D341Med (cell line): ENCODE measurements at regions not wholly inside any gene's neighbourhood (a gene's known extent, or its start where the extent isn't known, plus 50 kb on each side); places are given as distances from the start of the nearest gene placed in this dataset.

Source experiments
- DNase-seq: peaks from one replicate; pipeline ENCODE4 v3.0.0; 2012; ENCODE audit warnings: low spot score

GRCh38 chr2:191514613-191515012 is 163.3 kb upstream of the NABP1 start:
- no peak for DNase-seq

GRCh38 chr2:191515551-191515950 is 162.4 kb upstream of the NABP1 start:
- DNase-seq = no peak

GRCh38 chr2:191516260-191516659 is 161.7 kb upstream of the NABP1 start:
- DNase-seq = no peak

GRCh38 chr2:191521608-191522208 is 156.2 kb upstream of the NABP1 start:
- no peak for DNase-seq

- DNase-seq = no peak
Observed at GRCh38 chr2:191522478-191523120, 155.3 kb upstream of the NABP1 start.

- no peak for DNase-seq
Observed at GRCh38 chr2:191526091-191526490, 151.8 kb upstream of the NABP1 start.

GRCh38 chr2:191526536-191526935 is 151.4 kb upstream of the NABP1 start:
- no peak for DNase-seq

GRCh38 chr2:191526953-191527556 is 150.9 kb upstream of the NABP1 start:
- no peak for DNase-seq

- no peak for DNase-seq
Observed at GRCh38 chr2:191530618-191531017, 147.3 kb upstream of the NABP1 start.

- DNase-seq = no peak
Observed at GRCh38 chr2:191533693-191534180, 144.2 kb upstream of the NABP1 start.

GRCh38 chr2:191537921-191538320 is 140.0 kb upstream of the NABP1 start:
- no peak for DNase-seq

- DNase-seq = no peak
Observed at GRCh38 chr2:191538334-191538903, 139.5 kb upstream of the NABP1 start.

GRCh38 chr2:191539068-191539467 is 138.9 kb upstream of the NABP1 start:
- DNase-seq = peak; percentile 54

GRCh38 chr2:191540681-191541080 is 137.3 kb upstream of the NABP1 start:
- no peak for DNase-seq

GRCh38 chr2:191543708-191544107 is 134.2 kb upstream of the NABP1 start:
- no peak for DNase-seq

- no peak for DNase-seq
Observed at GRCh38 chr2:191544461-191545062, 133.4 kb upstream of the NABP1 start.

- no peak for DNase-seq
Observed at GRCh38 chr2:191545361-191545760, 132.6 kb upstream of the NABP1 start.

GRCh38 chr2:191552066-191552465 is 125.9 kb upstream of the NABP1 start:
- no peak for DNase-seq

GRCh38 chr2:191554240-191554639 is 123.7 kb upstream of the NABP1 start:
- no peak for DNase-seq

- peak; percentile 68 for DNase-seq
Observed at GRCh38 chr2:191555092-191555742, 122.7 kb upstream of the NABP1 start.

GRCh38 chr2:191556463-191556862 is 121.5 kb upstream of the NABP1 start:
- no peak for DNase-seq

- no peak for DNase-seq
Observed at GRCh38 chr2:191557841-191558240, 120.1 kb upstream of the NABP1 start.
